HEK293 (cell line): ENCODE measurements at regions not wholly inside any gene's neighbourhood (a gene's known extent, or its start where the extent isn't known, plus 50 kb on each side); places are given as distances from the start of the nearest gene placed in this dataset.

ENCODE experiments used
- BCL11A ChIP-seq: fragments of 450-650 bp; formaldehyde crosslinking; IDR thresholded peaks from 2 replicates; pipeline ENCODE4 v1.5.1; 2016; ENCODE audit warnings: low read depth, missing biosample characterization, missing genetic modification characterization
- HOXA7 ChIP-seq: sonication (generic); formaldehyde crosslinking; IDR thresholded peaks from 2 replicates; pipeline ENCODE4 v1.8.1; 2022; ENCODE audit warnings: missing genetic modification reagents, borderline replicate concordance
- KLF7 ChIP-seq: fragments of 450-650 bp; formaldehyde crosslinking; IDR thresholded peaks from 2 replicates; pipeline ENCODE4 v1.5.1; 2016; ENCODE audit warnings: missing biosample characterization, missing genetic modification characterization, borderline replicate concordance
- MEIS1 ChIP-seq: sonication (generic); formaldehyde crosslinking; IDR thresholded peaks from 2 replicates; pipeline ENCODE4 v1.8.1; 2022; ENCODE audit warnings: missing genetic modification reagents, mild to moderate bottlenecking, borderline replicate concordance
- ZBTB20 ChIP-seq: fragments of 450-650 bp; formaldehyde crosslinking; IDR thresholded peaks from 2 replicates; pipeline ENCODE4 v1.5.1; 2016; ENCODE audit warnings: missing biosample characterization, missing genetic modification characterization
- ZNF501 ChIP-seq: fragments of 450-650 bp; formaldehyde crosslinking; IDR thresholded peaks from 2 replicates; pipeline ENCODE4 v1.5.1; 2016; ENCODE audit warnings: missing biosample characterization, missing genetic modification characterization
- ZNF777 ChIP-seq: fragments of 450-650 bp; formaldehyde crosslinking; IDR thresholded peaks from 2 replicates; pipeline ENCODE4 v1.5.1; 2017; ENCODE audit warnings: missing biosample characterization, missing genetic modification characterization, borderline replicate concordance
- ZNF791 ChIP-seq: fragments of 450-650 bp; formaldehyde crosslinking; IDR thresholded peaks from 2 replicates; pipeline ENCODE4 v1.5.1; 2016; ENCODE audit warnings: missing biosample characterization, missing genetic modification characterization
- TF ChIP-seq, protein P1 (sequence below): fragments of 450-650 bp; formaldehyde crosslinking; IDR thresholded peaks from 2 replicates; pipeline ENCODE4 v1.5.1; 2016; ENCODE audit warnings: missing biosample characterization, missing genetic modification characterization
- TF ChIP-seq, protein P2 (sequence below): fragments of 450-650 bp; formaldehyde crosslinking; IDR thresholded peaks from 2 replicates; pipeline ENCODE4 v1.5.1; 2016; ENCODE audit warnings: missing biosample characterization, missing genetic modification characterization, low read depth
- TF ChIP-seq, protein P3 (sequence below): fragments of 450-650 bp; formaldehyde crosslinking; IDR thresholded peaks from 2 replicates; pipeline ENCODE4 v1.5.1; 2016; ENCODE audit warnings: missing biosample characterization, missing genetic modification characterization

DNA sequence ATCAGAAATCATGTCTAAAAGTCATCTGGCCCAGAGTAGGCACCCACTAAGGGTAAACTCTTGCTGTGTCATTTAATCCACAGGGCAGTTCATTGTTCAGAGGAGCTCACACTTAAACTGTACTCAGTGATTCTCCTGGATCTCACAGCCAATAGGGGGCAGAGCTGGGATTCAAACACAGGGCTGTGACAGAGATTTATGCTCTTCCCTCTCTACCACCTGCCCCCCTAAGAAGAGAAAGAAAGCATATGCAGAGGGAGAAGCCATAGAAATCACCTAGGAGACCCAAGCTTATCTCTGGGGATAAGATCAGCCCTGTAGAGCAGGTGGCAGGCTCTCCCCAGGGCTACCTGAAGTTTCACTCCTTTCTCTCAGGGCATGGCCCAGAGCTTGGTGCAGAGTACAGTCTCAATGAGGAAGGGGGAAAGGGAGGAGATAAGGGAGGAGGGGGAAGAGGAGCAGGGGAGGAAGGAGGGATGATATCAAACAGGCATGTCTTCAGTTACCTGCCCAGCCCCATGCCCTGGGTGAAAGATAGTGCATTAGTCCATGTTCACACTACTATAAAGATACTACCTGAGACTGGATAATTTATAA lies 51.8 kb upstream of the ADPGK start:
- TF ChIP-seq, protein P1, sequence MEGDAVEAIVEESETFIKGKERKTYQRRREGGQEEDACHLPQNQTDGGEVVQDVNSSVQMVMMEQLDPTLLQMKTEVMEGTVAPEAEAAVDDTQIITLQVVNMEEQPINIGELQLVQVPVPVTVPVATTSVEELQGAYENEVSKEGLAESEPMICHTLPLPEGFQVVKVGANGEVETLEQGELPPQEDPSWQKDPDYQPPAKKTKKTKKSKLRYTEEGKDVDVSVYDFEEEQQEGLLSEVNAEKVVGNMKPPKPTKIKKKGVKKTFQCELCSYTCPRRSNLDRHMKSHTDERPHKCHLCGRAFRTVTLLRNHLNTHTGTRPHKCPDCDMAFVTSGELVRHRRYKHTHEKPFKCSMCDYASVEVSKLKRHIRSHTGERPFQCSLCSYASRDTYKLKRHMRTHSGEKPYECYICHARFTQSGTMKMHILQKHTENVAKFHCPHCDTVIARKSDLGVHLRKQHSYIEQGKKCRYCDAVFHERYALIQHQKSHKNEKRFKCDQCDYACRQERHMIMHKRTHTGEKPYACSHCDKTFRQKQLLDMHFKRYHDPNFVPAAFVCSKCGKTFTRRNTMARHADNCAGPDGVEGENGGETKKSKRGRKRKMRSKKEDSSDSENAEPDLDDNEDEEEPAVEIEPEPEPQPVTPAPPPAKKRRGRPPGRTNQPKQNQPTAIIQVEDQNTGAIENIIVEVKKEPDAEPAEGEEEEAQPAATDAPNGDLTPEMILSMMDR (tag by site-specific recombination): peak; percentile 38; the same call in 1 of the 2 replicates
- no peak for TF ChIP-seq ZNF777
- no peak for TF ChIP-seq KLF7 (tag by site-specific recombination)
- TF ChIP-seq ZNF501 (tag by site-specific recombination): no peak
- no peak for TF ChIP-seq BCL11A
- no peak for TF ChIP-seq MEIS1 (CRISPR knock-in tag)
- TF ChIP-seq, protein P2, sequence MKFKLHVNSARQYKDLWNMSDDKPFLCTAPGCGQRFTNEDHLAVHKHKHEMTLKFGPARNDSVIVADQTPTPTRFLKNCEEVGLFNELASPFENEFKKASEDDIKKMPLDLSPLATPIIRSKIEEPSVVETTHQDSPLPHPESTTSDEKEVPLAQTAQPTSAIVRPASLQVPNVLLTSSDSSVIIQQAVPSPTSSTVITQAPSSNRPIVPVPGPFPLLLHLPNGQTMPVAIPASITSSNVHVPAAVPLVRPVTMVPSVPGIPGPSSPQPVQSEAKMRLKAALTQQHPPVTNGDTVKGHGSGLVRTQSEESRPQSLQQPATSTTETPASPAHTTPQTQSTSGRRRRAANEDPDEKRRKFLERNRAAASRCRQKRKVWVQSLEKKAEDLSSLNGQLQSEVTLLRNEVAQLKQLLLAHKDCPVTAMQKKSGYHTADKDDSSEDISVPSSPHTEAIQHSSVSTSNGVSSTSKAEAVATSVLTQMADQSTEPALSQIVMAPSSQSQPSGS (tag by site-specific recombination): no peak
- TF ChIP-seq ZBTB20 (tag by site-specific recombination): no peak; the same call in 1 of the 2 replicates
- TF ChIP-seq ZNF791 (tag by site-specific recombination): no peak
- TF ChIP-seq, protein P3, sequence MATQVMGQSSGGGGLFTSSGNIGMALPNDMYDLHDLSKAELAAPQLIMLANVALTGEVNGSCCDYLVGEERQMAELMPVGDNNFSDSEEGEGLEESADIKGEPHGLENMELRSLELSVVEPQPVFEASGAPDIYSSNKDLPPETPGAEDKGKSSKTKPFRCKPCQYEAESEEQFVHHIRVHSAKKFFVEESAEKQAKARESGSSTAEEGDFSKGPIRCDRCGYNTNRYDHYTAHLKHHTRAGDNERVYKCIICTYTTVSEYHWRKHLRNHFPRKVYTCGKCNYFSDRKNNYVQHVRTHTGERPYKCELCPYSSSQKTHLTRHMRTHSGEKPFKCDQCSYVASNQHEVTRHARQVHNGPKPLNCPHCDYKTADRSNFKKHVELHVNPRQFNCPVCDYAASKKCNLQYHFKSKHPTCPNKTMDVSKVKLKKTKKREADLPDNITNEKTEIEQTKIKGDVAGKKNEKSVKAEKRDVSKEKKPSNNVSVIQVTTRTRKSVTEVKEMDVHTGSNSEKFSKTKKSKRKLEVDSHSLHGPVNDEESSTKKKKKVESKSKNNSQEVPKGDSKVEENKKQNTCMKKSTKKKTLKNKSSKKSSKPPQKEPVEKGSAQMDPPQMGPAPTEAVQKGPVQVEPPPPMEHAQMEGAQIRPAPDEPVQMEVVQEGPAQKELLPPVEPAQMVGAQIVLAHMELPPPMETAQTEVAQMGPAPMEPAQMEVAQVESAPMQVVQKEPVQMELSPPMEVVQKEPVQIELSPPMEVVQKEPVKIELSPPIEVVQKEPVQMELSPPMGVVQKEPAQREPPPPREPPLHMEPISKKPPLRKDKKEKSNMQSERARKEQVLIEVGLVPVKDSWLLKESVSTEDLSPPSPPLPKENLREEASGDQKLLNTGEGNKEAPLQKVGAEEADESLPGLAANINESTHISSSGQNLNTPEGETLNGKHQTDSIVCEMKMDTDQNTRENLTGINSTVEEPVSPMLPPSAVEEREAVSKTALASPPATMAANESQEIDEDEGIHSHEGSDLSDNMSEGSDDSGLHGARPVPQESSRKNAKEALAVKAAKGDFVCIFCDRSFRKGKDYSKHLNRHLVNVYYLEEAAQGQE: no peak
- TF ChIP-seq HOXA7 (CRISPR knock-in tag): no peak
